ENCODE measurements at regions not wholly inside any gene's neighbourhood (a gene's known extent, or its start where the extent isn't known, plus 50 kb on each side); places are given as distances from the start of the nearest gene placed in this dataset.

- TF ChIP-seq EZH2 (IDR thresholded peaks at IDR 0.05; ENCODE audit: low read length, missing control alignments) (no peak), CTCF (conservative IDR thresholded peaks at IDR 0.05 in 1 of 2, IDR thresholded peaks at IDR 0.05 in 1 of 2; ENCODE audit: low read depth in 1 of 2, low read length in 2 of 2) (no peak)
Observed at GRCh38 chr5:158419186-158419585, 560.2 kb upstream of the CLINT1 start.
